ENCODE measurements at regions not wholly inside any gene's neighbourhood (a gene's known extent, or its start where the extent isn't known, plus 50 kb on each side); places are given as distances from the start of the nearest gene placed in this dataset.

GRCh38 chr9:117491491-117491890, 76.6 kb upstream of the ASTN2 start:
- Histone ChIP-seq H3K27ac (ENCODE audit: low read depth in 1 of 2, low read length in 2 of 2) (no peak overlapping the region), H3K36me3 (ENCODE audit: insufficient read depth, low read length) (no peaks in the 10 kb centered on the region), H3K4me1 (ENCODE audit: insufficient read depth, low read length) (no peaks in the 10 kb centered on the region), H3K27me3 (ENCODE audit: control insufficient read depth in 1 of 2, insufficient read depth in 2 of 2, low read length in 2 of 2) (no peaks in the 10 kb centered on the region), H3K4me3 (ENCODE audit: low read length) (no peak overlapping the region), H3K9me3 (ENCODE audit: control insufficient read depth in 1 of 2, insufficient read depth in 1 of 2, low read length in 2 of 2) (no peaks in the 10 kb centered on the region)
- Mint-ChIP-seq H3K36me3 (ENCODE audit: low read depth) (no peaks in the 10 kb centered on the region), H3K9me3 (no peaks in the 10 kb centered on the region), H3K27me3 (no peaks in the 10 kb centered on the region), H3K27ac (no peak overlapping the region), H3K4me1 (ENCODE audit: low read depth) (no peaks in the 10 kb centered on the region), H3K4me3 (no peak overlapping the region)
- ChIA-PET POLR2A (no interaction called here), CTCF (no interaction called here)
- intact Hi-C loops (cut with DNase I, micrococcal nuclease), result no loop called here
- no peak for ATAC-seq (ENCODE audit: poor library complexity)
- no peak for DNase-seq
- no peak for TF ChIP-seq CTCF (IDR thresholded peaks at IDR 0.05)

GRCh38 chr9:117490199-117490598, 75.3 kb upstream of the ASTN2 start:
- Mint-ChIP-seq H3K27me3 (peaks cover 3% of the 10 kb centered on the region), H3K9me3 (no peaks in the 10 kb centered on the region), H3K4me1 (ENCODE audit: low read depth) (no peaks in the 10 kb centered on the region), H3K4me3 (no peak overlapping the region), H3K27ac (no peak overlapping the region), H3K36me3 (ENCODE audit: low read depth) (no peaks in the 10 kb centered on the region)
- TF ChIP-seq CTCF (IDR thresholded peaks at IDR 0.05), result no peak
- ATAC-seq (ENCODE audit: poor library complexity), result no peak
- Histone ChIP-seq H3K9me3 (ENCODE audit: control insufficient read depth in 1 of 2, insufficient read depth in 1 of 2, low read length in 2 of 2) (no peaks in the 10 kb centered on the region), H3K27ac (ENCODE audit: low read depth in 1 of 2, low read length in 2 of 2) (no peak overlapping the region), H3K27me3 (ENCODE audit: control insufficient read depth in 1 of 2, insufficient read depth in 2 of 2, low read length in 2 of 2) (no peaks in the 10 kb centered on the region), H3K36me3 (ENCODE audit: insufficient read depth, low read length) (no peaks in the 10 kb centered on the region), H3K4me1 (ENCODE audit: insufficient read depth, low read length) (no peaks in the 10 kb centered on the region), H3K4me3 (ENCODE audit: low read length) (no peak overlapping the region)
- intact Hi-C loops (cut with DNase I, micrococcal nuclease), result no loop called here
- no peak for DNase-seq
- ChIA-PET POLR2A (no interaction called here), CTCF (no interaction called here)

GRCh38 chr9:117488659-117489058, 73.8 kb upstream of the ASTN2 start:
- Mint-ChIP-seq H3K4me1 (ENCODE audit: low read depth) (no peaks in the 10 kb centered on the region), H3K4me3 (no peak overlapping the region)

More at GRCh38 chr9:117488659-117489058, 73.8 kb upstream of the ASTN2 start:
- CTCF ChIA-PET, result no interaction called here
- ATAC-seq (ENCODE audit: poor library complexity) (no peak), DNase-seq (no peak)
- H3K9me3 Mint-ChIP-seq, result no peaks in the 10 kb centered on the region
- H3K9me3 ChIP-seq (ENCODE audit: control insufficient read depth in 1 of 2, insufficient read depth in 1 of 2, low read length in 2 of 2), result no peaks in the 10 kb centered on the region
- intact Hi-C loops (cut with DNase I, micrococcal nuclease), result no loop called here
- no peak overlapping the region for H3K27ac ChIP-seq (ENCODE audit: low read depth in 1 of 2, low read length in 2 of 2)
- H3K27me3 ChIP-seq (ENCODE audit: control insufficient read depth in 1 of 2, insufficient read depth in 2 of 2, low read length in 2 of 2), result no peaks in the 10 kb centered on the region
- H3K4me3 ChIP-seq (ENCODE audit: low read length), result no peak overlapping the region
- POLR2A ChIA-PET, result no interaction called here
- H3K36me3 Mint-ChIP-seq (ENCODE audit: low read depth), result no peaks in the 10 kb centered on the region
- no peaks in the 10 kb centered on the region for H3K36me3 ChIP-seq (ENCODE audit: insufficient read depth, low read length)
- H3K4me1 ChIP-seq (ENCODE audit: insufficient read depth, low read length), result no peaks in the 10 kb centered on the region
- peaks cover 12% of the 10 kb centered on the region for H3K27me3 Mint-ChIP-seq
- TF ChIP-seq CTCF (IDR thresholded peaks at IDR 0.05), result no peak
- no peak overlapping the region for H3K27ac Mint-ChIP-seq
